Amygdala (tissue), 56 donors: ENCODE measurements at regions not wholly inside any gene's neighbourhood (a gene's known extent, or its start where the extent isn't known, plus 50 kb on each side); places are given as distances from the start of the nearest gene placed in this dataset.

Experiments used
- DNase-seq, 56 donors: peaks; one replicate each; lab custom pipeline; 2025; lab: John Stamatoyannopoulos, UW

DNA sequence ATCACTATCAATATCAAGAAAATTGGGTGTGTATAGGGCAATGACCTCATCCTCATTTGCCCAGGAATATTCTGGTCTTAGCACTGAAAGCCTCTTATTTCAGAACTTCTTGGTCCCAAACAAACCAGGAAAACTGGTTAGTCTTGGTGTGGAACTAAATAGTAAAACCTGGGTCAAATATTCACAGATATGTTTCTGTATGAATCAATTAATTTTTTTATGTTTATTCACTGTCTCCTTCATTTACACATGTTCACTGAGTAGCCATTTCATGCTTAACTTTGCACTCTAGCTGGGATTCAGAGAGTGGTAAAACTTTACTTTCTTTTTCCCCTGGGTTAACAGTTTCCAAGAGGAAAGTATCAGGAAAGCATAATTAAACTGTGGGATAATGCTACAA is 113.7 kb upstream of the PAPPA start:
- DNase-seq = no peak

- no peak for DNase-seq
These were observed 111.3 kb upstream of the PAPPA start for GRCh38 chr9:116042321-116042720.

DNA sequence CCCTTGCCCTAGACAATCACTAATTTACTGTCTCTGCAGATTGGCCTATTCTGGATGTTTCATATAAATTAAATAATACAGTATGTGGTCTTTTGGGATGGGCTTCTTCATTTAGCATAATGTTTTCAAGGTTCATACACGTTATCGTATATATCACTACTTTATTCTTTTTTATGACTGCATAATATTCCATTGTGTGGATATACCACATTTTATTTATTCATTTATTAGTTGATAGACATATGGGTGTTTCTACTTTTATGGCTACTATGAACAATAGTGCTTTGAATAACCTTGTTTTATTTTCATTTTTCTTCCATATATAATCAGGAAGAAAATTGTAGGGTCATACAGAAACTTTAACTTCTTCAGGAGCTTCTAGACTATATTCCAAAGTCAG is 108.5 kb upstream of the PAPPA start:
- DNase-seq = no peak

DNA sequence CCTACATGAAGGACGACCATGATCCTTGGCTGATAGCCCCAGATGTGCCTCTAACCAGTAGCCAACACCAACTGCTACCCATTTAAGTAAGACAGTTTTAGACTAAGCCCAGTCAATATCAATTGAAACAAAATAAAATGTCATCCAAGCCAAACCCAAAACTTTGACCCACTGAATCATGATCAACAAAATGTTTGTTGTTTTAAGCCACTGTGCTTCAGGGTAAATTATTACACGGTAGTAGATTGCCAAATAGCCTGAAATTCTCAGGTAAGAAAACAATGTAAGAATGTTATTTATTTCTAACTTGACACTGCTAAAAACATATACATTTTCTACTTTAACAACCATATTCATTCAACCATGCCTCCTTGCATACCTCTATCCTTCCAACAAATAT is 105.5 kb upstream of the PAPPA start:
- DNase-seq = no peak

- DNase-seq = no peak
These were observed 104.1 kb upstream of the PAPPA start for GRCh38 chr9:116049456-116049855.

GRCh38 chr9:116051528-116051927 is 102.1 kb upstream of the PAPPA start:
- no peak for DNase-seq

DNA sequence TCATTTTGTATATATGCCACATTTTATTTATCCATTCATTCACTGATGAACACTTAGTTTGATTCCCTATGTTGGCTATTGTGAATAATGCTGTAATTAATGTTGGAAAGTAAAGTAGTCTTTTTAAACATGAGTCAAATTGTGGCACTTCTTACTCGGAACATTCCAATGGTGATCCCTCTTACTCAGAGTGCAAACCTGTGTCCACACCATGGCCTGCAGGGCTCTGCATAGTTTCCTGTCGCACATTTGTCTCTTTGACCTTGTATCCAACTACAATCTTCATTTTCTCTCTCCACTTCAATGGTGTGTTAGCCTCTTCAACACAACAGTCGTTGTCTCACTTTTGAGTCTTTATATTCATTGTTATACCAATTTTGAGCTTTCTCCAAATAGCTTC is 98.1 kb upstream of the PAPPA start:
- no peak for DNase-seq

GRCh38 chr9:116057371-116057770 is 96.2 kb upstream of the PAPPA start:
- no peak for DNase-seq

DNA sequence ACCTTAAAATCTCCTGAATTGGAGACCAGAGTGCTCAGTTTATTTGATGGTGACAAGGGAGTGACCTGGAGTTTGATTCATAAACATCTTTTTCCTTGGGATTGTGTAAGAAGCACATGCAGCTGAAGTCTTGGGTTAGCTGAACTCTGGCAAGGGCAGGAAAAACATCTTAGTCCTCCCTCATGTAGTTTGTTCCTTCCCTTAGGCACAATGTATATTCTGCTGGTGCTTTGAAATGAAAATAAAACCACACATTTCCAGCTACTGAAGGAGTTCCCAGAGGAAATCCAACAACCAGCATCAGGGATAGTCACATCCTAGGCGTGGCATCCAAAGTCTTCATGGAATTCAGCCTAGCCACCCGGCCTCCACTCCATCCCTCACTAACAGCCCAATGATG is 95.2 kb upstream of the PAPPA start:
- no peak for DNase-seq

- no peak for DNase-seq
These were observed 94.1 kb upstream of the PAPPA start for GRCh38 chr9:116059466-116059865.

GRCh38 chr9:116060631-116061030 is 93.0 kb upstream of the PAPPA start:
- DNase-seq = no peak

DNA sequence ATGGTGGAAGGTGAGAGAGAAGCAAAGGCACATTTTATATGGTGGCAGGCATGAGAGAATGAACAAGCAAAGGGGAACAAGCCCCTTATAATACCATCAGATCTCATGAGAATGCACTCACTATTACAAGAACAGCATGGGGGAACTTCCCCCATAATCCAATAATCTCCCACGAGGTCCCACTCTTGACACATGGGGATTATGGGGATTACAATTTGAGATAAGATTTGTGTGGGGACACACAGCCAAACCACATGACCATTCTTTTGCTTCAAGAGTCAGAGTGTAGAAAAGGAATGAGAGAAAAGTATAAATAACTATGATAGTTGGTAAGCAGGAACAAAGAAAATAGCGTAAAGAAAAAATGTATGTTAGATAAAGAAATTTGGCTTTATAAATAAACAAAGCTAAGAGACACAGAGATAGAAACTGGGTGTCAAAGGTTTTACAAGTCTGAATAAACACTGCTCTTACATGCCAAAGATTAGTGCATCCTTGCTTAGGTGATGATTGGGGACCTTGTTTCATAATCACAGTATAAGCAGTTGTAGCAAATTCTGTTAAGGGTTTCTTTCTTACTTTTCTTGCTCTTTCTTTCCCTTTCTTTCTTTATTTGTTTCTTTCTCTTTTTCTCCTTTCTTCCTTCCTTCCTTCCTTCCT is 91.9 kb upstream of the PAPPA start:
- DNase-seq = no peak

- DNase-seq = no peak
These were observed 91.4 kb upstream of the PAPPA start for GRCh38 chr9:116062206-116062550.

DNA sequence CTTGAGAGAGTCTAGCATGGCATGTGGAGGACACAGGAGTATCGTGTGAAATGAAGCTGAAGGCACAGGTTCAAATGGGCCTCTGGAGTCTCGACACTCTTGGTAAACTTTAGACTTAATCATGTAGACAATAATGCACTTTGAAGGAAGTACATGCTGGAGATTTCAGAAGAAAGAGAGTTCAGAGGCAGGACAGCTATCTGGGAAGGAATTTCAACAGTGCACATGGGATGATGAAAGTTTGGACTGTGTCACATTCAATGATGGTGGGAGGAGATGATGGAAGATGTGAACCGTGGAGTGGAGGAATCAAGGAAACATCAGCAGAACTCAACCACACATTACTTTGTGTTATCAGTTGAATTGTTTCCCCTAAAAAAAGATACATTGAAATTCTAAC is 88.6 kb upstream of the PAPPA start:
- DNase-seq = no peak

- DNase-seq = no peak
These were observed 87.4 kb upstream of the PAPPA start for GRCh38 chr9:116066221-116066620.

GRCh38 chr9:116067566-116067965 is 86.0 kb upstream of the PAPPA start:
- DNase-seq = no peak

DNA sequence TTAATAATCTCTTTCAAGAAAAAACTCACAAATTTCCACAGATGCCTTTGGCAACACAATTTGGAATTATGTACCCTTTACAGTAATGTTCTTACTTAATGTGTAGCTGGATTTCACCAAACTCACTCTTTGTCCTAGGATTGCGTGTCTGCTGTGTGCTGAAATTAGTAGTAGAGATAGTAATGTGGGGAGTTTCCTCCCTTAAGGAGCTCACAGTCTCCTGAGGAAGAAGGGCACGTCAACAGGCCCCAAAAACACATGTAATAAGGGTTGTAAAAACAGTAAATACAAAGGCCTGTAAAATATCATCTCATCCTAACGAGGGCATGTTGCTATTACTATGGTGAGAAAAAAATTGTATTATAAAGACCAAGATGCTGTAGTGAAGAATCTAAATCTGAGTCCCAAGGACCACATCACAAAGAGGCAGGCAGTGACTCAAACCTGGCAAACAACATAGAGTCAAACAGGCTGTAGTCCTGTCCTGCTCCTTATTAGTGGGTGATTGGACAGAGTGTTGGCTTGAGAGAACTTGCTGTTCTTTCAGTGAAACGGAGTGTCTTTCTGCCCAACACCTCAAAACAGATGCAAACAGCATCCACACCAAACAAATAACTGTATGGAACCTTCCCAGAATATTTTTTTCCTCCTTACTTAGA is 83.2 kb upstream of the PAPPA start:
- DNase-seq = no peak

DNA sequence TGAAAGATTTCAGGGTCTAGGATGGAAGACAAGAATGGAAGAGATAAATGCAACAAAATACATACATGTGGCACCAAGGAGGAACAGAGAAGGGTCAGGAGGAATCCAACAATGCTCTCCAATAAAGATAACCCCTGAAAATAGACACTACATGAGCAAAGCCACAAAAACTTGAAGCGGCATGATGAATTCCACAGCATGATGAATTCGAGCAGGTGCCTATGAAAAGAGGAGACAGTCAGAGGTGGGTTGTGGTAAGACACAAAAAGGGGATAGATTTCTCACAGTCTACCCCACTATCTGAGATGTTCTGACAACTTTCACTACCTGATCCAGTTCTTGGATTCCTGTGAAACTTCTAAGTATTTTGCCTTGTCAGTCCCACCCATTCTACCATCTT is 81.5 kb upstream of the PAPPA start:
- DNase-seq = no peak

DNA sequence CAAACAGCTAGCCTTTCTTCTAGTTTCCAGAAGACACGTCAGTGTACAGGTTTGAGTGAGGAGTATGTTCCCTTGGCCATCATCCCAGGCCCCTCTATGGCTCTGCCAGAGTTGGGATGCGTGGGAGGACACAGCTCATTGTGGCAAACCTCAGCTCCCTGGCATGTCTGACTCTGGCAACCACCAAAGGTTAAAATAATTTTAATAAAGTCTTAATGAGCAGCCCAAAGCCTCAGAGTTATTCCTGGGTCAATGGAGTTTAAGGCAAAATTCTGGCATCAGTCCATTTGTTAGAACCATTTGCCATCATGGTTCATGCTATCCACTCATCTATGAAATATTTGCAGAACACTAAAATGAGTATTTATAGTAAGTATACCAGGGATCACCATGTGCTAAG is 79.8 kb upstream of the PAPPA start:
- no peak for DNase-seq

- DNase-seq = no peak
These were observed 78.9 kb upstream of the PAPPA start for GRCh38 chr9:116074658-116075057.

DNA sequence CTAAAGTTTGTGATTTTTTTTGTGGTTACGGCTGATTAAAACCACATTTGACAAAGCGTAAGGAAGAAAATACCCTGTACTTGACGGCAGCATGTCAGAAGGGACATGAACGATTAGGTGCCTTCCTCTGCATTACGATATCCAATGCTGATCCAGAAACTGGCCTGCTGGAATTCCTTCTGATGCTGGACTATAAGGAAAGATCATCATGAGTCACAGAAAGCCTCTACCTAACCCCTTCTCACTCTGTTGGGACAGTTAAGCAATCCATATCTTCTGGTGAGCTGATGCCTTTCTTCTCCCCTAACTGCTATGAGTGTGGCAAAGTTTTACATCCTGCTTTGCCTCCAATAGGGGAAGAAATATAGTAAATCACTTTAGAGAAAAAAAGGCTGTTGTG is 78.4 kb upstream of the PAPPA start:
- DNase-seq = no peak

DNA sequence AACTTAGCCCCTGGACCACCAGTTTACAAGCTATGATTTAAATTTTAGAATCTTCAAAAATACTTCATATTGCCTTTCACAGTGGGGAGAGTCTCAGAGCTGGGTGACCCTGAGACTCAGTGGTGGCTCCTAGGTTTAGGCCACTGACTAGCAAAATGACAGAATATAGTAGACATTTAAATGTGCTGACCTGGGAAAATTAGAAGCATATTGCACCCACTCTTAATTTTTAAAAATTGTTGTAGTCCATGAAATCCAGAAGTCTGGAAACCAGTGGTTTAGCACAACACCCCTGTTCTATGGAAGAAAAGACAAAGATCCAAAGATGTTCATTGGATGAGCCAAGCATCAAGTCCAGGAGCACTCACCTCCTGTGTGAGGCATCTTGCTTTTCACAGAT is 75.0 kb upstream of the PAPPA start:
- no peak for DNase-seq

DNA sequence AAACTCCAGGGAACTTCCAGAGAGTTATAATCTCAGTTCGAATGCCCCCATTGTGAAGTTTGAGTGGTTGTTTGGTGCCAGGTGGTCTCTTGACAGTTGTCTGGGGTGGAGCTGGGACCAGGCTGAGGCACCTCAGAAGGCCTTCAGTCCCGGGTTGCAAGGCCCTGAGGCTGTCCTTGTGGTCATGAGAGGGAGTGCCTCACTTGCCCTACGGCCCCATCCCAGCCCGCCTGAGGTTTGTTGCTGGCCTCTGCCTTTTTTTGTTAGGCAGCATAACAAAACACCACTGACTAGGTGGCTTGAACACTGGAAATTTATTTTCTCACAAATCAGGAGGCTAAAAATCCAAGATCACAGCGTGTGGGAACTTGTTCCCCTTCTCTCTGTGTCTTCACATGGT is 73.0 kb upstream of the PAPPA start:
- no peak for DNase-seq
